K562 (cell line): ENCODE measurements at regions not wholly inside any gene's neighbourhood (a gene's known extent, or its start where the extent isn't known, plus 50 kb on each side); places are given as distances from the start of the nearest gene placed in this dataset.

Experiments
- ATAC-seq: fragments of 200-7000 bp; cut with Tn5 transposase; 3 replicates; pipeline ENCODE4 v1.9.1; 2020; ENCODE audit warnings: moderate library complexity
- BruUV-seq: library from RNA; stranded (reverse); fragments of 400-500 nt; replicated peaks from 2 replicates; lab custom pipeline; 2021; lab: Mats Ljungman, UMichigan
- CTCF ChIA-PET: fragments of 300-600 bp; formaldehyde crosslinking; extraction: SDS; loops from one replicate; lab custom pipeline; 2021; ENCODE audit warnings: low intra/inter-chr PET ratio; lab: Yijun Ruan, JAX
- POLR2A ChIA-PET: fragments of 300-600, 350-650 bp; sonication (Branson Sonifier 250); formaldehyde crosslinking; extraction: SDS; loops from one replicate; lab custom pipeline; 2021; ENCODE audit warnings: antibody characterized with exemption, inconsistent platforms; lab: Yijun Ruan, JAX
- DNase-seq, 4 experiments: peaks; one replicate each; pipeline versions ENCODE4 v3.0.0 to v3.0.0-alpha.2; 2011 to 2018; ENCODE audit warnings: low spot score in 3 of 4, mixed read lengths in 3 of 4; ENCODE audit errors: extremely low read depth in 1 of 4
- FAIRE-seq: peaks from 2 replicates; lab custom pipeline; 2011; peaks lifted over from hg19 to GRCh38; lab: Jason Lieb, UNC
- H2AFZ ChIP-seq: 2 replicates; pipeline ENCODE4 v1.6.0; 2011; ENCODE audit warnings: low read depth, low read length, control low read depth, inconsistent platforms
- H3K27ac ChIP-seq: fragments of 200-600 bp; 3 replicates; pipeline ENCODE4 v1.8.0; 2011; ENCODE audit warnings: low read depth, mild to moderate bottlenecking, control low read depth, inconsistent platforms, low read length, moderate library complexity, mixed read lengths; ENCODE audit errors: extremely low read depth
- H3K27me3 ChIP-seq, 2 experiments: fragments of 300-600 bp in 1 of 2; 2 replicates in 1 of 2; 3 replicates in 1 of 2; pipeline versions ENCODE4 v1.6.0 to v1.8.0; 2011; ENCODE audit warnings: inconsistent platforms in 2 of 2, low read length in 2 of 2, mild to moderate bottlenecking in 1 of 2, mixed read lengths in 1 of 2, moderate library complexity in 1 of 2; ENCODE audit not compliant: control insufficient read depth in 2 of 2, insufficient read depth in 2 of 2
- H3K36me3 ChIP-seq: fragments of 300-600 bp; 3 replicates; pipeline ENCODE4 v1.8.0; 2011; ENCODE audit warnings: mild to moderate bottlenecking, low read length, inconsistent platforms; ENCODE audit not compliant: control insufficient read depth, insufficient read depth
- H3K4me1 ChIP-seq, 2 experiments: fragments of 200-600 bp in 1 of 2; replicated peaks in 1 of 2; 2 replicates in 1 of 2; 3 replicates in 1 of 2; pipeline versions ENCODE4 v1.5.1 to v1.8.0; 2011; ENCODE audit warnings: inconsistent platforms in 2 of 2, low read length in 2 of 2, mild to moderate bottlenecking in 1 of 2, mixed read lengths in 1 of 2, moderate library complexity in 1 of 2; ENCODE audit not compliant: control insufficient read depth in 2 of 2, insufficient read depth in 2 of 2
- H3K4me2 ChIP-seq: 2 replicates; pipeline ENCODE4 v1.6.1; 2011; ENCODE audit warnings: low read length, control low read depth, inconsistent platforms, mixed read lengths; ENCODE audit not compliant: insufficient read depth
- H3K4me3 ChIP-seq: fragments of 200-600 bp; sonication (generic), shearing (Covaris generic); 2 replicates; pipeline ENCODE4 v1.5.1; 2016; ENCODE audit warnings: control low read depth, inconsistent platforms
- H3K79me2 ChIP-seq: fragments of 200-600 bp; 3 replicates; pipeline ENCODE4 v1.8.0; 2011; ENCODE audit warnings: low read length, inconsistent platforms; ENCODE audit not compliant: control insufficient read depth, insufficient read depth
- H3K9ac ChIP-seq, 2 experiments: 2 replicates each; pipeline versions ENCODE4 v1.6.0 to v1.6.1; 2011; ENCODE audit warnings: low read depth in 2 of 2, low read length in 2 of 2, control low read depth in 1 of 2, inconsistent platforms in 1 of 2, mild to moderate bottlenecking in 1 of 2, mixed read lengths in 1 of 2; ENCODE audit not compliant: insufficient read depth in 1 of 2
- H3K9me1 ChIP-seq: one replicate; pipeline ENCODE4 v1.6.0; 2011; ENCODE audit warnings: inconsistent platforms, mild to moderate bottlenecking, low read length, moderate library complexity; ENCODE audit not compliant: control insufficient read depth, insufficient read depth
- H3K9me3 ChIP-seq: replicated peaks from 2 replicates; pipeline ENCODE4 v1.5.1; 2011; ENCODE audit warnings: low read depth, low read length, inconsistent platforms; ENCODE audit not compliant: control insufficient read depth, insufficient read depth
- H4K20me1 ChIP-seq: replicated peaks from 2 replicates; pipeline ENCODE4 v1.6.1; 2011; ENCODE audit warnings: low read length, inconsistent platforms, mixed read lengths; ENCODE audit not compliant: control insufficient read depth, insufficient read depth
- KLF16 ChIP-seq: IDR thresholded peaks from 2 replicates; pipeline ENCODE4 v1.6.1; 2016; ENCODE audit warnings: antibody characterized with exemption
- MYC ChIP-seq, 2 experiments: fragments of 250-450 bp in 1 of 2; sonication (Bioruptor Pico) in 1 of 2; IDR thresholded peaks; 2 replicates each; pipeline versions ENCODE4 v1.5.1 to v1.6.1; 2012 to 2021; ENCODE audit warnings: low read depth in 2 of 2, borderline replicate concordance in 1 of 2, improper control_type of control experiment in 1 of 2, low read length in 1 of 2, mild to moderate bottlenecking in 1 of 2, moderate library complexity in 1 of 2
- NFE2 ChIP-seq: IDR thresholded peaks from 2 replicates; pipeline ENCODE4 v1.6.1; 2014; ENCODE audit warnings: antibody characterized with exemption, low read depth
- PHF8 ChIP-seq: fragments of 200-600 bp; sonication (generic); IDR thresholded peaks from 2 replicates; pipeline ENCODE4 v1.6.1; 2012; ENCODE audit warnings: mixed run types, mild to moderate bottlenecking, inconsistent platforms, low read length, moderate library complexity, borderline replicate concordance
- TAF1 ChIP-seq: IDR thresholded peaks from 2 replicates; pipeline ENCODE4 v1.6.1; 2011; ENCODE audit warnings: mild to moderate bottlenecking, low read length, moderate library complexity; ENCODE audit not compliant: insufficient read depth, control insufficient read depth, severe bottlenecking; ENCODE audit errors: extremely low read depth
- ZFPM2 ChIP-seq: fragments of 250-450 bp; sonication (Bioruptor Pico); IDR thresholded peaks from 2 replicates; pipeline ENCODE4 v1.5.1; 2022; ENCODE audit warnings: mild to moderate bottlenecking
- ZNF124 ChIP-seq: sonication (generic); formaldehyde crosslinking; IDR thresholded peaks from 2 replicates; pipeline ENCODE4 v1.8.1; 2022; ENCODE audit warnings: missing genetic modification reagents
- ZNF3 ChIP-seq: fragments of 250-450 bp; sonication (Bioruptor Pico); IDR thresholded peaks from 2 replicates; pipeline ENCODE4 v1.5.0; 2021; ENCODE audit warnings: mild to moderate bottlenecking, moderate library complexity
- ZNF507 ChIP-seq: conservative IDR thresholded peaks from 2 replicates; pipeline ENCODE4 v1.6.1; 2017; ENCODE audit warnings: missing genetic modification characterization, missing compliant biosample characterization
- WGBS: fragments of 100-300 bp; shearing (Covaris generic); methylation state at CpG from one replicate; pipeline ENCODE4 v1.1.6; 2016; ENCODE audit warnings: low coverage, mixed read lengths; ENCODE audit not compliant: insufficient coverage; ENCODE audit errors: missing lambda C conversion rate; 5-methylcytosine and 5-hydroxymethylcytosine counted together
- in situ Hi-C: fragments of 300-500 bp; cut with MboI; formaldehyde crosslinking; loops from 4 replicates; pipeline ENCODE4 v1.15.0; 2018; ENCODE audit warnings: inconsistent platforms, mixed read lengths
- intact Hi-C: fragments of 100-400 bp; cut with micrococcal nuclease; formaldehyde crosslinking; loops from 2 replicates; pipeline ENCODE4 v1.14.2; 2022
- TF ChIP-seq, protein P1 (sequence below): sonication (generic); formaldehyde crosslinking; IDR thresholded peaks from 2 replicates; pipeline ENCODE4 v1.4.0; 2020; ENCODE audit warnings: mild to moderate bottlenecking, missing genetic modification reagents
- TF ChIP-seq, protein P2 (sequence below): fragments of 200-800 bp; sonication (Bioruptor generic); IDR thresholded peaks from 2 replicates; pipeline ENCODE4 v1.6.1; 2016; ENCODE audit warnings: missing genetic modification characterization, missing compliant biosample characterization

- no peak overlapping the region for H3K9ac ChIP-seq
- no peak overlapping the region for H3K27ac ChIP-seq
- ATAC-seq, result no peak
- TF ChIP-seq MYC (IDR thresholded peaks at IDR 0.05; ENCODE audit: low read depth, low read length) (no peak), MYC (CRISPR knock-in tag; IDR thresholded peaks at IDR 0.05; ENCODE audit: borderline replicate concordance, low read depth) (no peak), ZNF124 (CRISPR knock-in tag) (no peak), ZNF3 (no peak), PHF8 (no peak), ZNF507 (tag) (no peak), ZFPM2 (CRISPR knock-in tag) (no peak), NFE2 (no peak), KLF16 (no peak), TAF1 (no peak)
- TF ChIP-seq, protein P1, sequence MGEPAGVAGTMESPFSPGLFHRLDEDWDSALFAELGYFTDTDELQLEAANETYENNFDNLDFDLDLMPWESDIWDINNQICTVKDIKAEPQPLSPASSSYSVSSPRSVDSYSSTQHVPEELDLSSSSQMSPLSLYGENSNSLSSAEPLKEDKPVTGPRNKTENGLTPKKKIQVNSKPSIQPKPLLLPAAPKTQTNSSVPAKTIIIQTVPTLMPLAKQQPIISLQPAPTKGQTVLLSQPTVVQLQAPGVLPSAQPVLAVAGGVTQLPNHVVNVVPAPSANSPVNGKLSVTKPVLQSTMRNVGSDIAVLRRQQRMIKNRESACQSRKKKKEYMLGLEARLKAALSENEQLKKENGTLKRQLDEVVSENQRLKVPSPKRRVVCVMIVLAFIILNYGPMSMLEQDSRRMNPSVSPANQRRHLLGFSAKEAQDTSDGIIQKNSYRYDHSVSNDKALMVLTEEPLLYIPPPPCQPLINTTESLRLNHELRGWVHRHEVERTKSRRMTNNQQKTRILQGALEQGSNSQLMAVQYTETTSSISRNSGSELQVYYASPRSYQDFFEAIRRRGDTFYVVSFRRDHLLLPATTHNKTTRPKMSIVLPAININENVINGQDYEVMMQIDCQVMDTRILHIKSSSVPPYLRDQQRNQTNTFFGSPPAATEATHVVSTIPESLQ (CRISPR knock-in tag), result no peak
- TF ChIP-seq, protein P2, sequence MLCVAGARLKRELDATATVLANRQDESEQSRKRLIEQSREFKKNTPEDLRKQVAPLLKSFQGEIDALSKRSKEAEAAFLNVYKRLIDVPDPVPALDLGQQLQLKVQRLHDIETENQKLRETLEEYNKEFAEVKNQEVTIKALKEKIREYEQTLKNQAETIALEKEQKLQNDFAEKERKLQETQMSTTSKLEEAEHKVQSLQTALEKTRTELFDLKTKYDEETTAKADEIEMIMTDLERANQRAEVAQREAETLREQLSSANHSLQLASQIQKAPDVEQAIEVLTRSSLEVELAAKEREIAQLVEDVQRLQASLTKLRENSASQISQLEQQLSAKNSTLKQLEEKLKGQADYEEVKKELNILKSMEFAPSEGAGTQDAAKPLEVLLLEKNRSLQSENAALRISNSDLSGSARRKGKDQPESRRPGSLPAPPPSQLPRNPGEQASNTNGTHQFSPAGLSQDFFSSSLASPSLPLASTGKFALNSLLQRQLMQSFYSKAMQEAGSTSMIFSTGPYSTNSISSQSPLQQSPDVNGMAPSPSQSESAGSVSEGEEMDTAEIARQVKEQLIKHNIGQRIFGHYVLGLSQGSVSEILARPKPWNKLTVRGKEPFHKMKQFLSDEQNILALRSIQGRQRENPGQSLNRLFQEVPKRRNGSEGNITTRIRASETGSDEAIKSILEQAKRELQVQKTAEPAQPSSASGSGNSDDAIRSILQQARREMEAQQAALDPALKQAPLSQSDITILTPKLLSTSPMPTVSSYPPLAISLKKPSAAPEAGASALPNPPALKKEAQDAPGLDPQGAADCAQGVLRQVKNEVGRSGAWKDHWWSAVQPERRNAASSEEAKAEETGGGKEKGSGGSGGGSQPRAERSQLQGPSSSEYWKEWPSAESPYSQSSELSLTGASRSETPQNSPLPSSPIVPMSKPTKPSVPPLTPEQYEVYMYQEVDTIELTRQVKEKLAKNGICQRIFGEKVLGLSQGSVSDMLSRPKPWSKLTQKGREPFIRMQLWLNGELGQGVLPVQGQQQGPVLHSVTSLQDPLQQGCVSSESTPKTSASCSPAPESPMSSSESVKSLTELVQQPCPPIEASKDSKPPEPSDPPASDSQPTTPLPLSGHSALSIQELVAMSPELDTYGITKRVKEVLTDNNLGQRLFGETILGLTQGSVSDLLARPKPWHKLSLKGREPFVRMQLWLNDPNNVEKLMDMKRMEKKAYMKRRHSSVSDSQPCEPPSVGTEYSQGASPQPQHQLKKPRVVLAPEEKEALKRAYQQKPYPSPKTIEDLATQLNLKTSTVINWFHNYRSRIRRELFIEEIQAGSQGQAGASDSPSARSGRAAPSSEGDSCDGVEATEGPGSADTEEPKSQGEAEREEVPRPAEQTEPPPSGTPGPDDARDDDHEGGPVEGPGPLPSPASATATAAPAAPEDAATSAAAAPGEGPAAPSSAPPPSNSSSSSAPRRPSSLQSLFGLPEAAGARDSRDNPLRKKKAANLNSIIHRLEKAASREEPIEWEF (CRISPR knock-in tag), result no peak
- H3K27me3 ChIP-seq, result no peaks in the 10 kb centered on the region
- H3K9me1 ChIP-seq, result no peaks in the 10 kb centered on the region
- H3K9me3 ChIP-seq, result no peaks in the 10 kb centered on the region
- WGBS, result 2% methylated on average over 7 of the region's 7 CpGs
- no TSS peak for BruUV-seq
- no peaks in the 10 kb centered on the region for H4K20me1 ChIP-seq
- FAIRE-seq, result no peak
- no peak overlapping the region for H3K4me2 ChIP-seq
- intact Hi-C loops, result no loop called here
- H2AFZ ChIP-seq, result no peak overlapping the region
- CTCF ChIA-PET, result no interaction called here
- POLR2A ChIA-PET, result no interaction called here
- in situ Hi-C loops, result no loop called here
- no peaks in the 10 kb centered on the region for H3K36me3 ChIP-seq
- H3K79me2 ChIP-seq, result no peaks in the 10 kb centered on the region
- H3K4me3 ChIP-seq, result no peak overlapping the region
- DNase-seq, result no peak
- no peaks in the 10 kb centered on the region for H3K4me1 ChIP-seq
Observed at GRCh38 chr12:126492181-126492580, 1426.9 kb downstream of the AACS start.
